Hippocampal formation (tissue), 2 donors: ENCODE measurements at regions not wholly inside any gene's neighbourhood (a gene's known extent, or its start where the extent isn't known, plus 50 kb on each side); places are given as distances from the start of the nearest gene placed in this dataset.
"Not testable (repeated sequence)": the region's sequence is repeated elsewhere in the genome, so short reads cannot be mapped to it uniquely, and the experiment has no call there.

Experiments
- DNase-seq, 2 donors: peaks; one replicate each; lab custom pipeline; 2025; lab: John Stamatoyannopoulos, UW

DNA sequence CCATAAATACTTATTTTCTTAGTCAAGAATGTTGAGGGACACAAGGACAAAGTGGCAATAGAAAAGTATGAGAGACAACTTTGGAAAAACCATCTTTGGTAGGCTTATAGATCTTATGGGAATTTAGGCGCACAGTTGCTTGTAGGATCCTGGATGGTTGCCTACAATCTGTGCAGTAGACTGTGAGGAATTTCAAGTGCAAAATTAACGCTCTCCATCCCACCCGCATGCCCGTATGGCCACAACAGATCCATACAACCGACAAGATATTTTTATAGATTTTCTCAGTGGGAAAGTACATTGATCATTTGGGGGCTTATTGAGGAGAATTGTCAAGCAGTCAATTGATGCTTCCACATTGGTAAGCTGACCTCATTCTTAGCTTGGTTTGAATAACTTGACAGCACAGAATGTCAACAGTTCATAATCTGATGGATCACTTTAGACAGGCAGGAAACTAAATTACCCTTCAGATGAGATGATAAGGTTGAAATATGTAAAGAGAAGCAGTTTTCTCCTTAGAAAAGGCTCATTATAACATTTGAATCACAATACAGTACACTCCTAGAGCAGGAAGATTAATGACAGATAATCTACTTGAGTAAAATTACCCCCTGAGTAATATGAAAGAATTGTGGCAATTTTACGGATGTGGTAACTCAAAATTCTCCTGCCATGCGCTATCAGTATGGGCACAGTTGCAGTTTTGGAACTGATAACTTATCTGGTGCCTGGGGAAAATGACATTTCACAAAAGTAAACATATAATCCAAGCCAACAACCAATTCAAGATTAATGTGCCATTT lies 479.7 kb downstream of the KIF20B start:
- DNase-seq = no peak

DNA sequence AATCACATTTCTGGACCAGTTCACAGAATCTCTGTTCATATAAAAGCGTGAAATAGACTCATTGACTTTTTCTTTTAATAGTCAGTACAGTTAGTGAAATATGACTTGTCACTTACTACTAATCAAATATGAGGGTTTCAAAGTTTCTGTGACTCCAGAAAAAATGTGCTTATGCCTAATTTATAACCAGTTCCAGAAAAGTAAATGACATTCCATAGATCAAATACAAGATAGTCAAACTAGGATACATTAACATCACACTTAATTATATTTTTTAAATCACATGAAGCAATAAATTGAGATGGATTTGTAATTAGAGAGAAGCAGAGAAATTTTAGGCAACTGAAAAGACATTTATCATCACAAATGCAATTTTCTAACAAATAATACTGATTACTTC lies 491.4 kb downstream of the KIF20B start:
- DNase-seq = no peak

DNA sequence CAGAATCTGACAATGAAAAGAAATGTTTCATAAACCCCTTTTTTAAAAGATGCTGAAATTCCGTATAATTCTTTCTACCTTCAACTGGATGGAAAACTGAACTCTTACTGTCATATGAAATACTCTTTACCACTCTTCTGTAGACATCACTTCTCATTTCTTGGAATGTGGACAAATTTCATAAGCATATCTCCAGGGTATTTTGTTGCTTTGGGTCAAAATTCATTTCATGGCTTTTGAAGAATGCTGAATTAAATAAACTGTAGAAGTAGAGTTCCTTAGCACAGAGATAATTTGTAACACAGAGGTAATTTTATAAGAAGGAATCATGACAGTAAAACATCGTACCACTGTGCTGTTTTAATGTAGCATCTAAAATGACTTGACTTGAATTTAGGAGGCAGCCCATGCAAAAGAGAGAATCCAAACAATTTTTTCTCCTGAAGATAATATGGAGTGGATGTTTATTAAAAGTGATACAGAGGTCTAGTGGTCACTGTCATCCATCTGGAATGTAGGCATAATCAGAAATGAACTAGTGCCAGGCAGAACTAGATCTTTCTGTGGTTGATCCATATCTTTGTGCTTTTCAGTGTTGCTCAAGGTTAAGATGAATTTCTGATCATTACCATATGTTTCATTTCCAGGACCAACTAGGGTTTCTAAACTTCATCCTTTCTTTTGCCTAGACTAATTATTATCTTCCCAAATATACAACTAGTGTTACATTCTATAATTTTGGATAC lies 492.0 kb downstream of the KIF20B start:
- no peak for DNase-seq

DNA sequence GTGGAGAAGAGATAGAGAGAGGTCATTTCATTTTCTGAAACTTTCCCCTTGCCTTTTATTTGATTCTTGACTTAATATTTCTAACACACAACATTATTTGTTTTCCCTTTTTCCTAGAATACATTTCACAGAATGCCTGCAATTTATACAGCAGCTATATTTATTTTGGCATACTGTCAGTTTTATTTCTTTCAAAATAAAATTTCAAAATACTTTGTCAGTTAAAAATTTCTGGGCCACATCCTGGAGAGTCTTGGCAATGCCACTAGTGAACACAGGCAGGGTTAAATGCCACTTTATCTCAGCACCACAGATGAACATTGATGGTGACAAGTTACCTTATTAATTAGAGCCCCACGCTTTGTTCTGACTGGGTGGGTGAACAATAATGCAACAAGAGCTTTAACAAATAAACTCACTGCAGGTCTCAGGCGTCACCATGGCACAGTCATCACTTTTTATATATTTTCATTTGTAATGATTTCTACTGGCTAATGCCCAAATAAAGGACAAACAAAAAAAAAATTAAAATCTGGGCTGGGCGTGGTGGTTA lies 494.0 kb downstream of the KIF20B start:
- DNase-seq = no peak

DNA sequence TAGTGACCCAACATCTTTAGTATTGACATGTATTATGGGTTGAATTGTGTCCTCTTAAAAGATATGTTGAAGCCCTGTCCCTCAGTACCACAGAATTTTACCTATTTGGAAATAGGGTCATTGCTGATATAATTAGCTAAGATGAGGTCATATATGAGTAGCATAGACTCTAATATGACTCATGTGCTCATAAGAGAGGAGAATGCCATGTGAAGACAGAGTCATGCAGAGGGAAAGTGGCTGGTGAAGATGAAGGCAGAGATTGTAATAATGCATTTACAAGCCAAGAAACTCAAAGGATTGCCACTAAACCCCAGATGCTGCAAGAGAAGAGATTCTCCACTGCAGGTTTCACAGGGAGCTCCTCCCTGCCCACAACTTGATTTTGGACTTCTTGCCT lies 496.4 kb downstream of the KIF20B start:
- DNase-seq = no peak

DNA sequence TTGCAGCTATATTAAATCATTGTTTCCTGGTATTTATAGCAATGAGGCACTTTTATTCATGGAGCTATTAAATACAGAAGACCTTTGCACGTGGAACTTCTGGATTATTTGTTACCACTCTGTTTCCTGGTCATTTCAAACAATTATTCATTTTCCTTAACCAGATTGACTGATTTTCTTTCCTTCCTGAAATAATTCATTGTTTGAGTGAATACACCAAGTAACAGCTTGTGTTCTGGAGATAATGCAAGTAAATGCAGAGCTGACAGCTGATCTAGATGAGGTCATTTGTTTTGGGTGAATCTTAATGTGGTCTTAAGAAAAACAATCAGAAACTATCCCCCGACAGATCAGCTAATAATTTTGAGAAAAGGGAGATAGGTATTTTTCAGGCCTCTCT lies 497.7 kb downstream of the KIF20B start:
- no peak for DNase-seq

DNA sequence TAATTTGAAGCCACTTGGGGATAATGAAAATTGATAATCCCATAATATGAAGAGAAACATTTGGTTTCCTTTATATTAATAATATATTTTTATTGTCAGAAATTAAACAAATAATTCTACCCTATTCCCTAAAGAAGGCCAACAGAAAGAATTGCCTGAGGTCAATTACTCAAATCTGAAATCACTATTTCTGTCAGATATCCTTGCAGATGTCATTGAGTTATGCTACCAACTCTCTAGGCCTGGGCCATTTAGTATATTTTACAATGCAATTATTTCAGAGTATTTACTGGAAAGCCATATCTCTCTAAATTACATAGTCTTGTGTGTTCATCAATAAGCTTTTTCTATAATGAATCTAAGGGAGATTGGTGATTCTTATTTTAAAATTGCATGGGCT lies 498.1 kb downstream of the KIF20B start:
- no peak for DNase-seq

DNA sequence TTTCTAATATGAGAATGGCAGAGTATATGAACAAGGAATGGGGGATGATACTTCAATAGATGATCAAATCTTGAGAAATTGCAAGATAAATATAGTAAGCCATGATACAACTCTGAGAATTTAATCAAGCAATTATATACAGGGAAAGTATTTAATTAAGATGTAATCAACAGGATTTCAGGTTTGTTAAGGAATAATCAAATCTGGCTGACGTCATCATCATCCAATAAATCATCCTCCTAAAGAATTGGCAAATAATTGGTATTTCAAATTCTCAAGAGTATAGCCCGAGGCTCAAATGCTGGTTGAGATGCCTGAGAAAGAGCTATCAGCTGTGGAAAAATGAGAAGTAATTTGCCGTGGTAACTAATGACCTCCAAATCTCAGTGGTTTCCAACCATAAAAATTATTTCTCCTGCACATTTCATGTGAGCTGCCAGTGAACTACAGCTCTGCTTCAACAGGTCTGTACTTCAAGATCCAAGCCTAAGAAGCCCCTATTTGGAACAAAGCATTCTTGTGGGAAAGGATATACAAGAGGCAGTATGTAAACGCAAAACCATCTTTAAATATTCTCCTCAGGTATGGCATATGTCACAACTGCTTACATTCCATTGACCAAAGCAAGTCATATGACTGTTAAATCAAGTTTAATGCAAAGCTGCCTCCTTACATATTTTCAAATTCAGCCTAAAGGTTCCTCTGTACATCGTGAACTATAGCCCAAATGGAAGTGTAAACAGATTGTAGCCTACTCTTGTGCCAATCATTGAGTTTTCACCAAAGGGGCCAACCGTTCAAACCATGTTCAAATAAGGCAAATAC lies 503.0 kb downstream of the KIF20B start:
- no peak for DNase-seq

DNA sequence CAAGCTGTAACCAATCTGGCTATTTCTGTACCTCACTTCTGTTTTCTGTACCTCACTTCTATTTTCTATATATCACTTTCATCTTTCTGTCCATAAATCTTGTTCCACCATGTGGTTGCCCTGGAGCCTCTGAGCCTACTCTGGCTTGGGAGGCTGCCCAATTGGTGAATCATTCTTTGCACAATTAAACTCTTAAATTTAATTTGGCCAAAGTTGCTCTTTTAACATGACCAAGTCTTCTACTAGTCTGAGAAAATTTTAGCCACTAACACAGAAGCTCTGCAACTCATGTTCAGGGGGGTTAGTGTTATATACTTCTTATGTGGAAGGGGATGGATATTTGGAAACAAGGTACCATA lies 503.5 kb downstream of the KIF20B start:
- no peak for DNase-seq

DNA sequence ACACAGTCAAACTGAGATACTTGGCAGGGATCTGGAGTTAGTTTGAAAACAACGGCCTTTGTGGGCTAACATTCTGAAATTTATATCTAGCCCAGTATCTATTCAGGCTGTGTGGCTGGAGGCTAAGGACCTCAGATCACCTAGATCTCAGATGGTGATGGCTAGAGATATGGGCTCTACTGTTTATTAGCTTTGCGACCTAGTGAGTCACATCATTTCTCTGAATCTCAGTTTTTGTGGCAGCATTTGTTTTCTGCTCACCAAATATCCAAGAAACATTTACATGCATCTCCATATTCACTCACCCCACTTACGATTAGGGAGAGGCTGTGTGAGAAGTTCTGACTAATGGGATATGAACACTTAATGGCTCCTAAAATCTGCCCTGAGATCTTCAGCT lies 503.9 kb downstream of the KIF20B start:
- DNase-seq = no peak

DNA sequence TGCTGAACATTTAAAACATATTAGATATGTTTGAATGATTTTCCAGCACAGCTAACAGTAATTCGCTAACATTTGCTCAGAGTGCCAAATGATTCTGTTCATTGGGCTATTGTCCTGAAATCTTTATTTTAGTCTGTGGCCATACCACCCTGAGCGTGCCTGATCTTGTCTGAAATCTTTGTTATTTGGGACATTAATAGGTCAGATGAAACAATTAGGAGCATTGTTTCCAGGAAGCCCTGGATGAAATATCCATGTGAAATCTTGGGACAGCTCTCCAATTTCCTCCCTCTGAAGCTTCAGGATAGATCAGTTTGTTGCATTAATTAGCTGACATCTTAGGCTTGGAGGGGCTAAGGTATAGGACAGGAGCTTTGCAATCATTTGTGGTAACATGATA lies 512.0 kb downstream of the KIF20B start:
- DNase-seq = no peak

DNA sequence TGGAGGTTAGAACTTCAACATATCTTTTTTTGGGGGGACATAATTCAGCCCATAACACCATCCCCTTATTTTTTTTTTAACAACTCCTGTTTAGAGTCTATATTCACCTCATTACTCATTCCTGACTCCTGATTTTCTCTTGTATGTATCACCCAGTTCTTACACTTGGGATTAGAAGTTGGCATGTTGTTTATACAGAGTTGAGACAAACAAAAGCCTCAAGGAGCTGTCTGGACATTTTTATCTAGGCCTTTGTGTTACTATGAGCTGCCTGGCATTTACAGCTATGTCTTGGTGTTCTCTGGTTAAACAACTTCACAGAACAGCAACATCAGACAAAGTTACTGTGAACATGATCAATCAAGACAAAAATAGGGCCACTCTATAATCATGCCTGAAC lies 517.5 kb downstream of the KIF20B start:
- no peak for DNase-seq

DNA sequence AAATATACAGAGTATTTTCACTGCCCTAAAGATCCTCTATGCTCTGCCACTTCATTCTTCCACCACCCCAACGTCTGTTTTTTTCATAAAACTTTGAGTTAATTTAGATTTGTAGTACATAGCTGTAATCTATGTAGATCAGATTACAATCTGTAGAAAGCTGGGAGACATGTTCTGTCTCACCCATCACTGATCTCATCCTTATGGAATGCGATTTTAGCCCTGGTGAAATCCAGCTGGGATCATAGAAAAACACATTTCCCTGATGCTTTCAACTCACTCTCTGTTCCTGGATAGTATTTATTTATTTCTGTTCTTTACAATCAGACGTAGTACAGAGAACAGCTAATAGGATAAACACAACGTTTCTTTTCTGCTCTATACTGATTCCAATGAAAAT lies 521.0 kb downstream of the KIF20B start:
- DNase-seq = no peak

DNA sequence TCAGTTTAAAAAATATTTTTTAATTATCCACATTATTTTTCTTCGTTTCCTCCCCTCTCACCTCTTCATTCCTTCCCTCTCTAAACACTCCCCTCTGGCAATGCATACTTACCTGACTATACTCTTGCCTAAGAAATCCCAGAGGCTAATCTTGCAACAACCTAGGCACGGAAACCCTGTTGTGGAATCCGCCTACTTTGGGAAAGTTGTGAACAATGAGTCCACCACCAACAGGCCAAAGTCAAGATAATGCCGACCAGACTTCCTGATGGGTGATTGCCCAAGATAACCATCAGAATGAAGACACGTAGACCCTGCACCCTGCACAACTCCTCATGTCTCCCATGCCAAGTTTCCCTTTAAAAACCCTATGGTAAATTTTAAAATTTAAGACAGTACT lies 521.5 kb downstream of the KIF20B start:
- no peak for DNase-seq

DNA sequence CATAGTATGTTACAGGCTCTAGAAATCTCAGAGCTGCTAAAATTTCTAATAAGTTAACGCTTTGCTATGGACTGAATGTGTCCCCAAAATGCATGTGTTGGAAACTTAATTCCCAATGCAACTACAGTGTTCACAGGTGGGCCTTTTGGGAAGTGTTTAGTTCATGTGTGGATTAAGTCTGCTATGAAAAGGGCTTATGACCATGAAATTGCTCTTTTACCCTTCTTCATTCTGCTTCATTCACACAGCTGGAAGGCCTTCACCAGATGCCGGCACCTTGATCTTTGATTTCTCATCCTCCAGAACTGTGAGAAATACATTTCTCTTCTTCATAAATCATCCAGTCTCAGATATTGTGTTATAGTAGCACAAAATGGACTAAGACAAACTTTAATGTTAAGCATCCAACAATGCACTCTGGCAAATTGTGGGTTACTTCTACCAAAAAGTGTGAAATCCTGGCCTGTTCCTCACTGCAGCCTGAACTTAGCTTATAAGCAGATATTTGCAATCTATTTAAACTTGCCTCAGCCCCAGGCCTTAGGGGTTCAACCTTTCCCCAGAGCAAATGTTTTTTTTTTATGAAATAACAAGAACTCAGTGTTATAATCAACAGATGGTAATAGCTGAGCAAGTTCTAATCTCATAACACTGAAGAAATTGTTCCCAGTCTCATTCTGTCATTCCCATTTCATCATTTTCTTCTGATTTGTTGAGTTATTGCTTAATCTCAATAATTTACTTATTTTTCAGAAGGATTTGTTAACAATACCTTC lies 523.6 kb downstream of the KIF20B start:
- no peak for DNase-seq

DNA sequence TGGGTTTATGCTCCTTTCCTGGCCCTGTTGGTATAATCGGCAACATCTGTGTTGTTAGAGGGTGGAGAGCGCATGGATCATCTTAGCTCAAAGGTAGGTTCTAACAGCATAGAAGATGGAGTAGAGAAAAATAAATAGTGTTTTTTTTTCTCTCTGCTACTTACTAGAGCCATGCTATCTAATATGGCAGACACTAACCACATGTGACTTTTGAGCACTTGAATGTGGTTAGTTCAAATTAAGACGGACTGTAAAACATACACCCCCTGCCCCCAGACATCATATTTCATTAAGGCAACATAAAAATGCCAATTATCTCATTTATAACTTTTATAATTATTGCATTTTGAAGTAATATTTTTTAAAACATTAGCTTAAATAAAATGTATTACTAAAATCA lies 525.1 kb downstream of the KIF20B start:
- DNase-seq = no peak

DNA sequence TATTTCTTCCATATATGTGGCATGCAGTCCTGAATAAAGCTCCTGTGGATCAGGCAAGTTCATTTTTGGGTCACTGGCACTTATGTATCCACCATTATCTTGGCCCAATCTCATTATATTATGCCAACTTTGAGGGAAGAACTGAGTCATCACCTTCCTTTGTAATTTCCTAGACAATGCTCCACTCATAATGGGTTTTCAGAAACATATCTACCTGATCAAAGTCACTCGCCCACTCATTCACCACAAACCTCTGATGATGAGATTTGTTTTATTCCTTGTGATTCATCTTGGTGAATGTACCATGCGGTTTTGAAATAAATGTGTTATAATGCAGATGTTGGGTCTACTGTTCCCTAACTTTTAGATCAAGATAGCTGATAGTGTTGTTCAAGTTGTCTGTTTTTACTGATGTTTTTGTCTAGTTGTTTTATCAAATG lies 525.8 kb downstream of the KIF20B start:
- no peak for DNase-seq

DNA sequence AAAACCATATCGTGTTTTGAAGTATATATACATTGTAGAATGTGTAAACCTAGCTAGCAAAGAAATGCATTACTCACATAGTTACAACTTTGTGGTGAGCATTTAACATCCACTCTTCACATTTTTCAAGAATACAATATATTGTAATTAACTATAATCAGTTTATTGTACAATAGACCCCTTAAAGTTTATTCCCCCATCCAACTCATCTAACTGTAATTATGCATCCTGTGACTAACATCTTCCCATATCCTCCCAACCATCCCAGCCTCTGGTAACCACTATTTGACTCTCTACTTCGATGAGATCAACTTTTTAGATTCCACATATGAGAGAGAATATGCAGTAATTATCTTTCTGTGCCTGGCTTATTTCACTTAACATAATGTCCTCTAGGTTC lies 526.4 kb downstream of the KIF20B start:
- DNase-seq = no peak

DNA sequence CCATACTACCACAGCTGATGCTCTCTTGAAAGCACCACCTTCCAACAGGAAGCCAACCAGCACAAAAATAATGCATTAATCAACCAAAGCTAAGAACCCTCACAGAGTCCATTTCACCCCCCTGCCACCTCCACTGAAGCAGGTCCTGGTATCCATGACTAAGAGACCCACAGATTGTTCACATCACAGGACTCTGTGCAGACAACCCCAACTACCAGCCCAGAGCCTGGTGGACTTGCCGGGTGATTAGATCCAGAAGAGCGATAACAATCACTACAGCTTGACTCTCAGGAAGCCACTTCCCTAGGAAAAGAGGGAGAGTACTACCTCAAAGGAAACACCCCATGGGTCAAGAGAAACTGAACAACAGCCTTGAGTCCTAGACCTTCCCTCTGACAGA lies 528.1 kb downstream of the KIF20B start:
- no peak for DNase-seq

DNA sequence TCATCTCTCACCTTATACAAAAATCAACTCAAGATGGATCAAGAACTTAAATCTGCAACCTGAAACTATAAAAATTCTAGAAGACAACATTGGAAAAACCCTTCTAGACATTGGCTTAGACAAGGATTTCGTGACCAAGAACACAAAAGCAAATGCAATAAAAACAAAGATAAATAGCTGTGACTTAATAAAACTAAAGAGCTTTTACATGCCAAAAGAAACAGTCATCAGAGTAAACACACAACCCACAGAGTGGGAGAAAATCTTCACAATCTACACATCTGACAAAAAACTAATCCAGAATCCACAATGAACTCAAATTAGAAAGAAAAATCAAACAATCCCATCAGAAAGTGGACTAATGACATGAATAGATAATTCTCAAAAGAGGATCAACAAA lies 532.4 kb downstream of the KIF20B start:
- DNase-seq = not testable (repeated sequence)

DNA sequence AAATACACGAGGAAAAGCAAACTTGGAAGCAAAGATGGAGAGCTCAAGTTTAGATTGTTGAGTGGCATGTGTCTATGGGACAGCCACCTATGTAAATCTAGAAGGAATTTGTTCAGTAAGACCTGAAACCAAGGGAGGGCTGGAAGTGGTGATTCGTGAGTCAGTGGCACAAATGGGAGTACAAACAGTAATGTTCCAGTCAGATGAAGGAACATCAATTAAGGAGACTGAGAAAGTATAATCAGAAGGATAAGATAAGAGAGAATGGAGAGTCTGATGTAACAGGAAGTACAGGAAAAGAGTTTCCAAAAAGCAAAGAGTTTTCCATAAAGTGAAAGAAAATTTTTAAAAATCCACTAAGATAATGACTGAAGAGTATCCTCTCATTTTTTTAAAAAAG lies 544.2 kb downstream of the KIF20B start:
- DNase-seq = no peak

DNA sequence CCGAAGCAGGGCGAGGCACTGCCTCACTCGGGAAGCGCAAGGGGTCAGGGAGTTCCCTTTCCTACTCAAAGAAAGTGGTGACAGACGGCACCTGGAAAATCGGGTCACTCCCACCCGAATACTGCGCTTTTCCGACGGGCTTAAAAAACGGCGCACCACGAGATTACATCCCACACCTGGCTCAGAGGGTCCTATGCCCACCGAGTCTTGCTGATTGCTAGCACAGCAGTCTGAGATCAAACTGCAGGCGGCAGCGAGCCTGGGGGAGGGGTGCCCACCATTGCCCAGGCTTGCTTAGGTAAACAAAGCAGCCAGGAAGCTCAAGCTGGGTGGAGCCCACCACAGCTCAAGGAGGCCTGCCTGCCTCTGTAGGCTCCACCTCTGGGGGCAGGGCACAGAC lies 549.4 kb downstream of the KIF20B start:
- DNase-seq = not testable (repeated sequence)
